Stomach (tissue), 4 donors: ENCODE measurements at regions not wholly inside any gene's neighbourhood (a gene's known extent, or its start where the extent isn't known, plus 50 kb on each side); places are given as distances from the start of the nearest gene placed in this dataset.

Experiments
- EP300 ChIP-seq: sonication (generic); formaldehyde crosslinking; IDR thresholded peaks from one replicate; pipeline ENCODE4 v1.6.1; 2017; ENCODE audit warnings: antibody characterized with exemption
- POLR2A ChIP-seq, 4 donors: fragments of 450-650 bp; IDR thresholded peaks; one replicate each; pipeline ENCODE4 v1.6.1; 2016; ENCODE audit warnings: antibody characterized with exemption in 4 of 4, control low read depth in 2 of 4, mild to moderate bottlenecking in 1 of 4, moderate library complexity in 1 of 4
- POLR2AphosphoS5 ChIP-seq, 3 donors: sonication (generic); formaldehyde crosslinking; IDR thresholded peaks; one replicate each; pipeline ENCODE4 v1.6.1; 2016; ENCODE audit warnings: antibody characterized with exemption in 3 of 3
- TF ChIP-seq, protein P1 (sequence below), 7 experiments: fragments of 450-650 bp in 4 of 7; fragments of 200-600 bp in 3 of 7; sonication (generic) in 3 of 7; IDR thresholded peaks; one replicate each; pipeline ENCODE4 v1.5.1; 2016 to 2019; ENCODE audit warnings: antibody characterized with exemption in 7 of 7, control low read depth in 2 of 7, mild to moderate bottlenecking in 1 of 7

DNA sequence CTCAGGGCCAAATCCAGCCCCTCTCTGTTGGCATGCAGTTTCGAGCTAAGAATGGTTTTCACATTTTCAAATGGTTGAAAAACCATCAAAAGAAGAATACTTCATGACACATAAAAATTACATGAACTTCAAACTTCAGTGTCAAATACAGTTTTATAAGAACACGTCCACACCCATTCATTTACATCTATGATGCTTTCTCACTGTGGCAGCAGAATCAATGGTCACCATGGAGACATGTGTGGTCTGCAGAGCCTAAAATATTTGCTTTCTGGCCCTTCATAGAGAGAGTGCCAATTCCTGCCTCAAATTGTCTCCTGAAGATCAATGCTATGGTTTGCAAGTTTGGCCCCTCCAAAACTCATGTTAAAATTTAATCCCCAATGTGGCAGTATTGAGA is 405.8 kb downstream of the OCA2 start:
- TF ChIP-seq, protein P1, sequence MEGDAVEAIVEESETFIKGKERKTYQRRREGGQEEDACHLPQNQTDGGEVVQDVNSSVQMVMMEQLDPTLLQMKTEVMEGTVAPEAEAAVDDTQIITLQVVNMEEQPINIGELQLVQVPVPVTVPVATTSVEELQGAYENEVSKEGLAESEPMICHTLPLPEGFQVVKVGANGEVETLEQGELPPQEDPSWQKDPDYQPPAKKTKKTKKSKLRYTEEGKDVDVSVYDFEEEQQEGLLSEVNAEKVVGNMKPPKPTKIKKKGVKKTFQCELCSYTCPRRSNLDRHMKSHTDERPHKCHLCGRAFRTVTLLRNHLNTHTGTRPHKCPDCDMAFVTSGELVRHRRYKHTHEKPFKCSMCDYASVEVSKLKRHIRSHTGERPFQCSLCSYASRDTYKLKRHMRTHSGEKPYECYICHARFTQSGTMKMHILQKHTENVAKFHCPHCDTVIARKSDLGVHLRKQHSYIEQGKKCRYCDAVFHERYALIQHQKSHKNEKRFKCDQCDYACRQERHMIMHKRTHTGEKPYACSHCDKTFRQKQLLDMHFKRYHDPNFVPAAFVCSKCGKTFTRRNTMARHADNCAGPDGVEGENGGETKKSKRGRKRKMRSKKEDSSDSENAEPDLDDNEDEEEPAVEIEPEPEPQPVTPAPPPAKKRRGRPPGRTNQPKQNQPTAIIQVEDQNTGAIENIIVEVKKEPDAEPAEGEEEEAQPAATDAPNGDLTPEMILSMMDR (IDR thresholded peaks at IDR 0.05): no peak
- TF ChIP-seq POLR2A (IDR thresholded peaks at IDR 0.05): no peak
- TF ChIP-seq POLR2AphosphoS5 (IDR thresholded peaks at IDR 0.05): no peak
- TF ChIP-seq EP300: no peak
